Ecto neural progenitor cell (in vitro differentiated cells): ENCODE measurements at regions not wholly inside any gene's neighbourhood (a gene's known extent, or its start where the extent isn't known, plus 50 kb on each side); places are given as distances from the start of the nearest gene placed in this dataset.
"Not testable (repeated sequence)": the region's sequence is repeated elsewhere in the genome, so short reads cannot be mapped to it uniquely, and the experiment has no call there.

Source experiments
- DNase-seq: peaks from one replicate; pipeline ENCODE4 v3.0.0-alpha.2; 2018; ENCODE audit warnings: low spot score

GRCh38 chr1:245025525-245025924 lies 129.3 kb upstream of the KIF26B start:
- no peak for DNase-seq

GRCh38 chr1:245023222-245023621 lies 131.6 kb upstream of the KIF26B start:
- no peak for DNase-seq

GRCh38 chr1:245019910-245020486 lies 134.8 kb upstream of the KIF26B start:
- DNase-seq: no peak

GRCh38 chr1:245016700-245017099 lies 138.1 kb upstream of the KIF26B start:
- DNase-seq: no peak

- DNase-seq: no peak
Measured at GRCh38 chr1:245015031-245015430, 139.8 kb upstream of the KIF26B start.

GRCh38 chr1:245014247-245015029 lies 140.3 kb upstream of the KIF26B start:
- no peak for DNase-seq

- no peak for DNase-seq
Measured at GRCh38 chr1:245010018-245010614, 144.7 kb upstream of the KIF26B start.

- DNase-seq: no peak
Measured at GRCh38 chr1:245008761-245009160, 144.4 kb upstream of the HNRNPU start.

- no peak for DNase-seq
Measured at GRCh38 chr1:245007852-245008251, 143.5 kb upstream of the HNRNPU start.

GRCh38 chr1:245003246-245003645 lies 138.9 kb upstream of the HNRNPU start:
- no peak for DNase-seq

- no peak for DNase-seq
Measured at GRCh38 chr1:245001252-245001651, 136.9 kb upstream of the HNRNPU start.

- DNase-seq: no peak
Measured at GRCh38 chr1:245000872-245001188, 136.5 kb upstream of the HNRNPU start.

GRCh38 chr1:244999644-245000043 lies 135.3 kb upstream of the HNRNPU start:
- DNase-seq: not testable (repeated sequence)

- DNase-seq: no peak
Measured at GRCh38 chr1:244998717-244999346, 134.5 kb upstream of the HNRNPU start.

- DNase-seq: no peak
Measured at GRCh38 chr1:244995602-244996400, 131.5 kb upstream of the HNRNPU start.

- DNase-seq: no peak
Measured at GRCh38 chr1:244992833-244993232, 128.5 kb upstream of the HNRNPU start.

- no peak for DNase-seq
Measured at GRCh38 chr1:244989813-244990212, 125.5 kb upstream of the HNRNPU start.

- DNase-seq: no peak
Measured at GRCh38 chr1:244988521-244988920, 124.2 kb upstream of the HNRNPU start.

GRCh38 chr1:244980605-244981004 lies 116.3 kb upstream of the HNRNPU start:
- DNase-seq: no peak

GRCh38 chr1:244974550-244974949 lies 110.2 kb upstream of the HNRNPU start:
- no peak for DNase-seq

GRCh38 chr1:244974106-244974505 lies 109.8 kb upstream of the HNRNPU start:
- no peak for DNase-seq

GRCh38 chr1:244971552-244972216 lies 107.3 kb upstream of the HNRNPU start:
- DNase-seq: no peak
